Activated CD4-positive, alpha-beta T cell treated with anti-CD3 and anti-CD28 coated beads, Interleukin-2, amount 50 U/mL, for 16 hours (primary cell): ENCODE measurements at regions not wholly inside any gene's neighbourhood (a gene's known extent, or its start where the extent isn't known, plus 50 kb on each side); places are given as distances from the start of the nearest gene placed in this dataset.

Experiments
- DNase-seq: peaks from one replicate; pipeline ENCODE4 v3.0.0-alpha.2; 2020

- DNase-seq, result no peak
These were observed 503.9 kb downstream of the RASEF start for GRCh38 chr9:82558855-82559630.

- no peak for DNase-seq
These were observed 502.9 kb downstream of the RASEF start for GRCh38 chr9:82560036-82560435.

GRCh38 chr9:82560457-82560904, 502.5 kb downstream of the RASEF start:
- DNase-seq, result no peak

DNA sequence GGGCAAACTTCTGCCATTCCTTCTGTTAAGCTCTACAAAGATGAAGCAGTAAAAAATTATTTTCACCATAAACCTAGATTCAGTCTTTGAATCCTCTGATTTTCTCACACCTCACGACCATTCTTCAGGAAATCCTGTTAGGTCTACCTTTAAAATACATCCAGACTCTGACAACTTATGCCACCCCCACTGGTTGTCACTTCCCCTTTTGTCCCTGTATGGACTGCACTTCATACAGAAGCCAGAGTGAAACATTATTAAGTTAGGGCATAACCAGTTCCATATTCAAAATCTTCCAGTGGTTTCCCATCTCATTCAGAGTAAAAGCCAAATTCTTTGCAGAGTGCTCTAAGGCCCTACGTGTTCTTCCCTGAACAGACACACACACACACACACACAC, 499.8 kb downstream of the RASEF start:
- DNase-seq, result no peak

DNA sequence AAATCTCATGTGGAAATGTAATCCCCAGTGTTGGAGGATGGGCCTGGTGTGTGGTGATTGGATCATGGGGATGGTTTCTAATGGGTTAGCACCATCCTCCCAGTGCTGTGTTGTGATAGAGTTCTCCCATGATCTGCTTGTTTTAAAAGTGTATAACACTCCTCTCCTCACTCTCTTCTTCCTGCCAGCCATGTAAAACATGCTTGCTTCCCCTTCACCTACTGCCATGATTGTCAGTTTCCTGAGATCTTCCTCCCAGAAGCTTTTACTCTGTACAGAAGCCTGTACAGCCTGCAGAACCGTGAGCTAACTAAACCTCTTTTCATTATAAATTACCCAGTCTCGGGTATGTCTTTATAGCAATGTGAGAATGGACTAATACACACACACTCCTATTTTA, 499.1 kb downstream of the RASEF start:
- DNase-seq, result no peak

DNA sequence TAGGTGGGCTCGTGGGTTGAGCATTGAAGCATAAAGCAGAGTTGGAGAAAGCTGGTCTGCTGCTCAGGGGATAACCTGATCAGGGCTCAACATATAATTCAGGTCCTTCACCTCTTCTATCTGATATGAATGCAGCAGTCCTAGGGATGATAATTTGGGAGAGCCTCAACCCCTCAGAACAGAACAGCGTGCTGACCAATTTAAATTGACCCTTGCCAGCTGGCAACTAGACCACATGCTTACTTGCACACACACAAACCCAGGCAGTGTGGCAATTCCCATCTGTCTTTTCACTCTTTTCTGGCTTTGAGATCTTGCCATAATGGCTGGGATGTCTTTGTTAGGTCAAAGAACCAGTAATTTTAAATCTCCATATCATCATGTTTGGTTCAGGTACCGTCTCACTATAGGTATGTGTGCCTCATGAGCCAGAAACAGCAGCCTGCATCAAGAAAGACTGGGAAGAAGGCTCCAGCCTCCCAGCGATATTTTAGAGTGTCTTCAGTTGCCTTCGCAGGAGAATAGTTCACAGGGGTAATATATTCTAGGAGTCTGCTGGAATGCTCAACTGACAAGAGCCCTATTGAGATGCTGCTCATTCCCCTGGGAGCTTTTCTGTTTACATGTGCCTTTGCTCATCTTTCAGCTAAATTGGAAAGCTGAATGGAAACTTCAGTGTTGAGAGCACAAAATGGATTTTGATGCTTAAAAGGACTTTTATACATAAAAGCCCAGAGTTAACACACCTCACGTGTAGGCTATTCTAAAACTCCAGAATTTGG, 497.6 kb downstream of the RASEF start:
- DNase-seq, result no peak

DNA sequence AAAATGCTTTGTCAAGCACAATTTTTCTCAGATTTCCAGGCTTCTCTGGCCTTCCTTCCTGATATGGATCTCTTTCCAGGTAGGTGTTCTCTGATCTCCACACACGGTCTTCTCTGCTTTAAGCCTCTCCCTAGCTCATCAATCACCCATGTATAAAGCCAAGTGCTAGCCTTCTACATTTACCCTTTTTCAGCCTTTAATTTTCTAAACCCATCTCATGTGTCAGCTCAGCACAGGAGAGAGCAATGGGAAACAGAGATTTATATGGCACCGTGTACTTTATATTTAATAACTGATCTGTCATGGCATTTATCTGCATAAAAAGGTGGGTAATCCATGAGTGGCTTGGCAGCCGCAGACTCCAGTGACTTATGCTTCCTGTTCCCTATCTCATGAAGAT, 495.0 kb downstream of the RASEF start:
- DNase-seq, result no peak

DNA sequence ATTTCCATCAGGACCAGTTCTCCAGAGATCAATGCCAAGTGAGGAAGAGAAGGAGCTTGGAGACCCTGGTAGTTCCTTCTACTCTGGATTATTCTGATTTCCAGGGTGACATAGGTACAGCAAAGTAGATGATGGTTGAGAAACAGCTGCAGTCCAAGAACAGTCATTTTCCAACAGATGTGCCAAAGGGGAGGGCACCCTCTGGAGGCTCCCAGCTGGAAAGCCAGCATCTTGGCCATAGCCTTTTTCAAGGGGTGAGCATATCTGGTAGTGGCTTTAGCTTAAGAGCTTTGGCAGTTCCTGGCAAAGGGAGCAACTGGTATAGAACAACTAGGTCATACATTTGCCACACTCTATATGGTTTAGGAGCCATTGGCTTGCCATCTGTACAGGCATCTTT, 492.7 kb downstream of the RASEF start:
- no peak for DNase-seq

DNA sequence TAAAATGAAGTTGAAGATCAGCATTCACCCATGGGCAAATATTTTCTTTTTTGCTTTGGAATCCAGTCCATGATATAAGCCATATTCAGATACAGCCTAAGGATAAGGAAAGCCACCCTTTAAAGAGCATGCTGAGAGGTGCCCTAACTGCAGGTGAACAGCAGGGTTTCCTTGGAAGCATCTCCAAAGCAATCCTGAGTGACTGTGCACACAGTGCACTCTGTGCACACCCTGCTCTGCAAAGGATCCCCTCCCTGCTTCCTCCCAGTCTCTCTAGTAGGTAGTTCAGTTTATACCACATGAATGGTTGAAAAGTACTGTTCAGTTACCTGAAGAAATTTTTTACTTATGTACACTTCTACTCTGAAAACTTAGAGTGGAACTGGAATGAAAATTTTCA, 491.4 kb downstream of the RASEF start:
- no peak for DNase-seq

DNA sequence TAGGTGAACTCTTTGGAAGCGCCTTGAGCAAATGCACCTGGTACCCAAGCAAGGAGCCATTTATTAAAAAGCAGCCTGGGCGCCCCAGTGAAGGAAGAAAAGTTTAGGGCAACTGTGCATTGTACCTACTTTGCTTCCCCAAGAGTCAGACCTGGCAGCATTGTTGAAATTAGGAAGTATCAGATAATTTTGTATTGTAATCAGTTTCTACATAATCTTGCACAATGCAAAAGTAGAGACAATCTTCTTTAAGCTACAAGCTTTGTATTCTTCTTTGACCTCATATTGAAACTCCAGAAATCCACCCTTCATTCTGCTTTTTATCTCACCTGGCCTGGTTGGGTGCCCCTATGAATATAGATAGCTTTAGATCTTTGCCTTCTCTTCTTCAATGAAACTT, 490.8 kb downstream of the RASEF start:
- no peak for DNase-seq

- DNase-seq, result no peak
These were observed 488.0 kb downstream of the RASEF start for GRCh38 chr9:82574911-82575310.

DNA sequence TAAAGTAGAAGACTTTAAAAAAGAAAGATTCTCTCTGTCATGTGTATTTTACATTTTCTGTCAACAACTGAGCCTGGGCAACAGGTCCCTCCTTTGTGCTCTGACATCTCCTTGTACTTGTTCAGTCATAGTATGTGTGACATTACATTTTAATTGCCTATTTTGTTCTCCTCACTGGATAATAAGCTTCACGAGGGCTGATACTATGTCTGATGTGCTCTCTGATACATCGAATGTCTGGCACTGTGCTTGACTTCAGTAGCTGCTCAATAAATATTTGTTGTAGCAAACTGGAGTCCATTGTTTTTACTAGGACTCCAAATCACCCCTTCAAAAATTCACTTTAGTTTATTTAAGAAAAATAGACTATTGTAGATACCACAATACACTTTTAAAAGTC, 482.0 kb downstream of the RASEF start:
- DNase-seq, result no peak

DNA sequence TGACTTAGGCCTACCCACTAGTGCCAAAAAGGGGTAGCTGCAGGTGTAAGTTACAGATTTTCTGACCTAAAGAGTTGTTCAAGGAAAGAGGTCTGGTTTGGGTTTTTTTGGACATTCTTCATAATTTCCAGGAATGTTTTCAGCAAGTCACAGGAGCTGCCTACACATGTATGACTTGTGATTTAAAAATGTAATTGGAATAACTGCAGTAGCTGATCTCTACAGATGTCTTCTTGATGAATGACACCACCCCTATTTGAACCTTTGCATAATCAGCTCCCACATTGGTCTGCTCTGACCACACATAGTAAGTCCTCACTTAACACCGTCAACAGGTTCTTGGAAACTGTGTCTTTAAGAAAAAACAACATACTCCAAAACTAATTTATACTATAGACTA, 481.4 kb downstream of the RASEF start:
- no peak for DNase-seq

GRCh38 chr9:82581935-82582334, 481.0 kb downstream of the RASEF start:
- no peak for DNase-seq

DNA sequence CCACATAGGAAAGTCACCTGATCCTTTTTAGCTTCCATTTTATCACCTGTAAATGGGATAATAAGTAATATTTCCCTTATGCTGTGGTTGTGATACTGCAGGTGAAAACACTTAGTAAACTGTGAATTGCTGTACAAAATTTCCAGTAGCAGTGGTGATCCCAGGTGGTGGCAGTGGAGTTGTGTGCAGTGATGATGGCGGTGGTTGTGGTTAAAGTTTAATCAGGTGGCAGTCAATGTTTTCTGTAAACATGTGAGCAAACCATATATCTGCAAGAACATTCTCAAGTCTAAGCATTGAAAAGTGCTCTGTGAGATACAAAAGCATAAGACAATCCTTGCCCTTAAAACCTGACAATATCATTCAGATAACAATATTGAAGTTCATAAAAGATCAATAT, 480.2 kb downstream of the RASEF start:
- DNase-seq, result no peak

DNA sequence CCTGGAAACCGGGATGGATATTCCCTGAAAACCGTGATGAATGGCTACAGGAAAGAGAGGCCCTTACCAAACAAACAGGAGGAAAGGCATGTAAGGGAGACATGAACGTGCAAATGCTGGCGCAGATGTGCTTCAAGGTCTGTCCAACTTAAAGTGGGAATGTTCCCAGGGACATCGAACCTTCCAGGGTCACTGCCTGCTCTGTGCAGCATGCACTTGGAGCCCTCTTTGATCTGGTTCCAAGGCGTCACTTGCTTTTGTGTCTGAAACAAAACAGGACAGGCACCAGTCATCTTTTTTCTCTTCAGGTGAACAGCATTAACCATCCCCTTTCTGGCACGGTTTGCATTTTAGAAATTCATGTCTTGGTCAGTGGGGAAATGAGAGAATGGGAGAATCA, 479.4 kb downstream of the RASEF start:
- DNase-seq, result no peak

DNA sequence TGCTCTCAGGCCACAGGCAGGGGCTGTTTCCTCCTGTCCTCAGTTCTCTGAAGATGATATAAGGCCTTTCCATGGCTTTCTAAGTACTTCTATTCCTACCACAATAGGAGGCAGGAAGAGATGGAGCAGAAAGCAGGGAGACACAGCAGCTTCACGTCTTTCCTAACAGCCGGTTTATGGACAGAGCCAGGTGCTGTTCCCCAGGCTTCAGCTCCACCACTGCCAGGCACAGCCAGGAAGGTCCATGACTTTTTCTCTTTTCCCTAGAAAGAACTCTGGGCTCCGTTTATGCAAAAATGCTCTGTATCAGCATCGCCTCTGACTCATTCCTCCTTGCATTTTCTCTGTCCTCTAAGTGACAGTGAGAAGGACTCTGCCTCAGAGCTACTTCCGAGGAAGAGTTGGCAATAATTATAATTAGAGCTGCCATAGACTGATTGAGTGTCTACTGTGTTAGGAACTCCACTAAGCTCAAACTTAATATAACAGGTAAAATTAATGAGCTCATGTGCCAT, 478.5 kb downstream of the RASEF start:
- DNase-seq, result no peak

DNA sequence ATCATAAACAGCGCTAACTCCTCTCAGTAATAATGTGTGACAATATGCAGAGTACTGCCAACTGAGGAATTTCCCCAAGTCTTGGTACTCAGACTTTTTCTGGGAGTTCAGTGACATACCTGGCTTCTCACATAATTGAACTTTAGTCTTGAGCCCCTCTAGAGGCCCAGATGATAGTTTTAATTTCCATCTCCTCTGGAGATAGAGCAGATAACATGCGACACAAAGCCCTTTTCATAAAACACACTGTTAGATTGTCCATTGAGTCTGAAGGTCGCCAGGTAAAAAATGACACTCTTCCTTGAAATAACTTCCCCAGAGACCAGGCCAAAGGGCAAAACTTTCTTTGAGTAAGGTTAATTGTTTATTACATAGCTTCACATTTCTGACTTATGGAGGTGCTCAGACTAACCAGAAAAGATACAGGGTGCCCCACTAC, 476.0 kb downstream of the RASEF start:
- DNase-seq, result no peak

DNA sequence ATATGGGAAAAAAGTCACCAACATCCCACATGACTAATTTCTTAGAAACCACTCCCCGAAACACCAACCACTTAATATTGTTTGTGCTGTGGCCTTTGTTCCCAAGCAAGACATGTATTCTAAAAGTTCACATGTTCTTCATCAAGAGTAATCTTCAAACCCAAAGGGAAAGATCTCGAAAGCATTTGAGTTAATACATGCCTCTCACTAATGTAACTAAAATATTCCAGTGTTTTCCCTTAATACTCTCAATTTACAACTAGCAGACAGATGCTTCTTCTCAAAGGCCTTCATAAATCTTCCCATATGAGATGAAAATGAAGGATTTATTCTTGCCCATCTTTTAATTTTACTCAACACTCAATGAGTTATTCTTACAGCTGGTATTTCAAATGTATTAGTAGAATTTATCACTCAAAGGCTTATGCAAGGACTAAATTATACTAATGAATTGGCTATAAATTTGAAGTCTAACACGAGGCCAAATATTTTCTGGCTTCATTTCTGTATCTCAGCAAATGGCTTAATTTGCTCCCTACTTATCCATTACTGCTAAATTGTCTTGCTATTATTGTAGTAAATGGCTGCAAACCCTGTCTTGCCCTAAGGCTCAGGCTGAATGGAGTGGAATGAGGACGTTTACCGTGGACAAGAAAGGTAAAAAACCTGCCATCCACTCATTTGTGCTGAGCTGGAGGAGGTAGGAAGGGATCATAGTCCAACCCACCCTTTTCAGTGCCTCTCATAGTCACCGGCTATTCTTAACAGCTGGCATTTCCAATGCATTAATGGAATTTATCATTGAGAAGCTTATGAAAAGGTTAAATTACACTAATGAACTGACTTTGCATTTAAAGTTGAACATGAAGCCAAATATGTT, 474.4 kb downstream of the RASEF start:
- DNase-seq, result no peak

- no peak for DNase-seq
These were observed 472.1 kb downstream of the RASEF start for GRCh38 chr9:82590845-82591244.

DNA sequence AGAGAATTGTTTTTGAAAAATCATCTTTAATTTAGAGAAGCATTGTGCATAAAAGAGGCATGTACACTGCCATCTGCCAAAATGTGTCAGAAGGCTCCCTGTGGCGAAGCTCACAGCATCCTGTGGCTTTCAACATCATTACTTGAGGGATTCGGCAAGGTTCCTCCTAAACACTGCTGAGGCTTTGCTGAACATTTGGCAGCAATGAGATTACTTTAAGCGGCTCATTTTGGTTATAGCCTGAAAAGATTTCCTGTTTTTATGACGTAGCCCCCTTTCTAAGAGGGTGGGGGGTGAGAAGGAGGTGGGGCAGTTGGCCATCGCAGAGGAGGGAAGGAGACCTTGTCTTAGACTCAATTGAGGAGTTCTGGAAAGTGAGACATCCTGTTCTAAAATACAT, 469.4 kb downstream of the RASEF start:
- DNase-seq, result no peak

DNA sequence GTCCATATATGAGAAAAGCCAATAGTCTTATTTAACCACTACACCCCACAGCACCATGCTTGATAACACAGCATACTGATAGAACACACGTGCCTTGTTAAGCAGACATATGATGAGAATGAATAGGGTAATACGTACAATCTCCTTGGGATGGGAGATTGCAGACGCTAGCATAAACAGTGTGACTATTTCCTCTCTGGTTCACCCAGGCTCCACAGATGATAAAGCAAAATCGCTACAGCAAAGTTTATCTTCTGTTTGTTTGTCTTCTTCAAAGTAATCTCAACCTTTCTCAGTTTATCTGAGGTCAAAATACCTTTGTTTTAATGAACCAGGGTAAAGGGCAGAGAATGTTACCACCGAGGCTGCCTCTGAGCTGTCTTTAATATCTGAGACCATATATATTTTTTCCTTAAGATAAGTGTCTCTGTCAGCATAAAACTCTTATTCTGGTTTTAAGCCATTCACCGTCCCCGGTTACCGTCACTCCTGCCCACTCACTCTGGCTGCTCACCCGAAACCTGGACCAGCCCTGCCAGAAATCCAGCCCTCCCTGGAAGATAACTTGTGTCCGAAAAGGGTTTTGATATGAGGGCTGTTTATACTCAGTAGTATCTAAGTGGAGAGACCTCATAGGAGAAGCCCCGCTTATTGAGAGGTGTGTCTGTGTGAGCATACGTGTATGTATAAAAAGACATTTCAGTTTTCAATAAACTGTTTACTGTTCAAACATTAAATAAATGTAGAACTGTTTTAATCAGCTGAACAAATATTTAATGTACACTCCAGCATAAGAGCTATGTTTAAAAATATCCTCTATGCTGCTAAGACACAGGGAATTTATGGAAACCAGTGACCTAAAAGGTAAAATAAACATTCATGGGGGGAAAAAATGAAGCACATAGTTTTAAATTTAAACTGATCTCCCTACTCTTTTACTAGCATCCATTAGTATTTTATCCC, 465.4 kb downstream of the RASEF start:
- DNase-seq, result no peak
